Lower leg skin (tissue), 4 donors: ENCODE measurements at regions not wholly inside any gene's neighbourhood (a gene's known extent, or its start where the extent isn't known, plus 50 kb on each side); places are given as distances from the start of the nearest gene placed in this dataset.

Experiments
- DNase-seq, 2 donors: peaks; one replicate each; pipeline ENCODE4 v3.0.0-alpha.2; 2019; ENCODE audit warnings: low spot score in 2 of 2
- H3K4me3 ChIP-seq: fragments of 200-600 bp; sonication (generic); 2 replicates; pipeline ENCODE4 v1.5.1; 2017; ENCODE audit warnings: mild to moderate bottlenecking, low read depth; ENCODE audit not compliant: poor library complexity, severe bottlenecking
- CTCF ChIP-seq, 3 donors: fragments of 450-650 bp; IDR thresholded peaks; one replicate each; pipeline ENCODE4 v1.5.1; 2016; ENCODE audit warnings: antibody characterized with exemption in 3 of 3, mild to moderate bottlenecking in 3 of 3, moderate library complexity in 2 of 3
- POLR2A ChIP-seq, 2 donors: fragments of 450-650 bp; IDR thresholded peaks; one replicate each; pipeline ENCODE4 v1.6.1; 2016 to 2017; ENCODE audit warnings: antibody characterized with exemption in 2 of 2, mild to moderate bottlenecking in 1 of 2, moderate library complexity in 1 of 2
- WGBS, 2 donors: methylation state at CpG; one replicate each; pipeline ENCODE4 v1.1.5; 2018; 5-methylcytosine and 5-hydroxymethylcytosine counted together
- intact Hi-C: fragments of 100-400 bp; cut with DNase I; formaldehyde crosslinking; loops from one replicate; pipeline ENCODE4 v1.15.0; 2023; ENCODE audit warnings: low total_unique reads

DNA sequence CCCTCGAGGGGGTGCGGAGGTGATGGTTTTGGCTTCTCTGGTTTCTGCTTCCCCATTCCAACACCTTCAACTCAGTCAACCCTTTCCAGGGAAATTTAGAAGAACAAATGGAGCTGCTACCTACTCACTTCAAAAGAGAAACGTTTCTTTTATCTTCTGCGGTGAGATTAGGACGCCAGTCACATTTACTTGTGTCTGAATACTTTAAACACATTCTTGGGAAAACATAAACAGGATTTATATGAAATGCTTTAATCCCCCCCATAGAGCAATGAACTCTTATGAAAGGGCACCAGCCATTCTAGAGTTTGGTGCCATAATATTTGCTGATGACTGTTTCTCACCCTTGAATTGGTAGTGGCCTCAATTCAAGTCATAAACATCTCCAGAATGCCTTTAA lies 253.2 kb upstream of the APCDD1 start:
- intact Hi-C loops, result no loop called here
- TF ChIP-seq CTCF (IDR thresholded peaks at IDR 0.05) (no peak), POLR2A (IDR thresholded peaks at IDR 0.05) (no peak)
- 89 to 91% methylated on average over 5 of the region's 5 CpGs for WGBS, 2 donors
- H3K4me3 ChIP-seq, result no peak overlapping the region
- DNase-seq, result no peak

- H3K4me3 ChIP-seq, result no peak overlapping the region
- intact Hi-C loops, result no loop called here
- WGBS, 2 donors, result 71 to 73% methylated on average over 2 of the region's 2 CpGs
- DNase-seq, result no peak
- TF ChIP-seq POLR2A (IDR thresholded peaks at IDR 0.05) (no peak), CTCF (IDR thresholded peaks at IDR 0.05) (no peak)
Measured at GRCh38 chr18:10201659-10202058, 252.8 kb upstream of the APCDD1 start.

DNA sequence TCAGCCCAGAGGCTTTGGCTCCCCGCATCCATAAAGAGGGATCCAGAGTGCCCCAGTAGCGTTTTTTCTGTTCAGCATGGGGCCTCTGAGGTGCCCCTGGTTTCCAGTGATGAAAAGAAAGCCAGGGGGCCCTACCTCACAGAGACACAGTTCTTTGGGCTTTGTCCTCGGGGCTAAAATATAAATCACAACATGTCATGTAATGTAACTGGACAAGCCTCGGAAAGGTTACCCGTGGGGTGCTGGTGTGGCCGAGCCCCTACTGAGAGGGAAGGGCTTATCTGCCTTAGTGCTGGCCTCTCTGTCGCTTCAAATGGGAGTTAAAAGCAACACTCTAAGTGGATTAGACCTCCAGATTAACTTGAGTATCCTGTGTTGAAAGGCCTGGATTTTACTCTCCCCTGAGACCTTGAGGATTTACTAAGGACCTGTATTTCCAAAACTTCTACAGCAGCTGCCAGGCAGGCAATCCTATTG lies 251.6 kb upstream of the APCDD1 start:
- no peak for DNase-seq
- WGBS, 2 donors, result 80 to 81% methylated on average over 7 of the region's 7 CpGs
- intact Hi-C loops, result no loop called here
- TF ChIP-seq CTCF (IDR thresholded peaks at IDR 0.05) (no peak), POLR2A (IDR thresholded peaks at IDR 0.05) (no peak)
- no peak overlapping the region for H3K4me3 ChIP-seq

DNA sequence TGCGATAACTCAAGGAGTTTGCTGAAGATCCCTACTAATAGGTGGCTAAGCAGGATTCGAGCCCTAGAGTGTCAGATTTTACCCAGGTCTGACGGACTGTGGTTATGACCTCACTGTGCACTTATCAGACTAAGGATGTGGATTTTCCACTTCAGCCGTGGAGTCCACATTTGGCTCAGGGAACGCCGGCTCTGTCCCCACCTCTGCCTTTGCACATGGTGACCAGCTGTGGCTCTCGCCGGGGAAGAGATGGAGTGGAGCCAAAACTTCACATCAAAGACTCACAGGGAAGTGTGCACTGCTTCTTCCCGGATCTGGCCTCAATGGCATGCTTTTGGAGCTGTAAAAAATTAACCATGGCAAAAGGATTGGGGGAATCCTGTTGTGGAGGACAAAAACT lies 249.3 kb upstream of the APCDD1 start:
- 60% methylated on average over 9 of the region's 9 CpGs for WGBS, 2 donors
- intact Hi-C loops, result no loop called here
- no peak for TF ChIP-seq CTCF (IDR thresholded peaks at IDR 0.05)
- no peak for TF ChIP-seq POLR2A (IDR thresholded peaks at IDR 0.05)
- H3K4me3 ChIP-seq, result no peak overlapping the region
- DNase-seq, result no peak

DNA sequence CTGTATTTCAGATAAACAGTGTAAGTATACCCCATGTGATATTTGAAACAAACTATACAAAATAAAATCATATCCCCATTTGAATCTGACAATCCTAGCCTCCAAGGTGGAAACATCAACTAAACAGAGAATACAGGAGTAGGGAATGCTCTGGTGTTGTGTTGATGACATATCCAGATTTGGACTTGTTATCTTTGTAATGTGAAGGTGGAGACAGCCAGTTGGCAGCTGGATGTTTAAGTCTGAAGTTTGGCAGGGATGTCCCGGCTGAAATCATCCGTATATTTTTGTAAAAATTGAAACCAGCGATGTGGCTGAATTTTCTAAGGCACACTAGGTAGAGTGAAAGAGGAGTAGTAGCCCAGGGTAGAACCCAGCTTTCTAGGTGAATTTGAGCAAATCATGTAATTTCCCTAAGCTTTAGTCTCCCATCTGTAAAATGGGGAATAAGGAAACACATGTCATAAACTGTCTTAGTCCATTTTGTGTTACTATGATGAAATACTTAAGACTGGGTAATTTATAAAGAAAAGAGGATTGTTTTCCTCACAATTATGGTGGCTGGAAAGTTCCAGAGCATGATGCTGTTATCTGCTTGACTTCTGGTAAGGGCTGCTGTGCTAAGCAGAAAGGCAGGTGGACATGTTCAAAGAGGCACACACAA lies 246.6 kb upstream of the APCDD1 start:
- no peak for TF ChIP-seq CTCF (IDR thresholded peaks at IDR 0.05)
- no peak for TF ChIP-seq POLR2A (IDR thresholded peaks at IDR 0.05)
- WGBS, 2 donors, result 9 to 43% methylated on average over 3 of the region's 3 CpGs
- H3K4me3 ChIP-seq, result no peak overlapping the region
- no peak for DNase-seq
- intact Hi-C loops, result no loop called here

DNA sequence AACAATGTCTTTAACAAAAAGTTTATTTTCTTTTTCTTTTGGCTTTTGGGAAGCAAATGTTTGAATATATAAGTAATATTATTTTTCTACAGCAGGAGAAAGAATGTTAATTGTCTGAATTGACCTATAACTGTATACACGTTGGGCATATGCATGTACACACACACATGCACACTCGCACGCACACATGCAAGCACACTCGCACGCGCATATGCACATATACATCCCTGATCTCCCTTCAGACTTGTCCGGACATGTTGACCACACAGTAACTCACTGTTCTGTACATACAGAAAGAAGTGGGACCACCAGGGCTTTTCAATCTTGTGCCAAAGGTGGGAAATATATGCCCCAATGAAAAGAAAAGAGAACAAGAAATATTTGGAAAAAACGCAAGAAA lies 245.1 kb upstream of the APCDD1 start:
- DNase-seq, result no peak
- no peak for TF ChIP-seq CTCF (IDR thresholded peaks at IDR 0.05)
- intact Hi-C loops, result no loop called here
- WGBS, 2 donors, result 91 to 93% methylated on average over 8 of the region's 8 CpGs
- H3K4me3 ChIP-seq, result no peak overlapping the region
